PC-9 (cell line): ENCODE measurements at regions not wholly inside any gene's neighbourhood (a gene's known extent, or its start where the extent isn't known, plus 50 kb on each side); places are given as distances from the start of the nearest gene placed in this dataset.

ENCODE experiments used
- BruUV-seq: library from RNA; stranded (reverse); fragments of 400-500 nt; replicated peaks from 2 replicates; lab custom pipeline; 2021; lab: Mats Ljungman, UMichigan
- CTCF ChIA-PET: fragments of 300-600 bp; sonication (Branson Sonifier 250); formaldehyde crosslinking; loops from one replicate; lab custom pipeline; 2022; ENCODE audit warnings: antibody characterized with exemption; lab: Charles Lee
- POLR2A ChIA-PET: fragments of 300-600 bp; sonication (Branson Sonifier 250); formaldehyde crosslinking; loops from one replicate; lab custom pipeline; 2022; ENCODE audit warnings: antibody characterized with exemption; ENCODE audit not compliant: unreplicated experiment; lab: Charles Lee
- DNase-seq, 2 experiments: peaks; one replicate each; pipeline versions ENCODE4 v3.0.0 to v3.0.0-alpha.2; 2015 to 2022; ENCODE audit warnings: mixed read lengths in 1 of 2
- H2AFZ ChIP-seq: fragments of 200-600 bp; sonication (generic); 2 replicates; pipeline ENCODE4 v1.8.1; 2017; ENCODE audit warnings: antibody characterized with exemption
- H3F3A ChIP-seq: fragments of 200-600 bp; sonication (generic); 2 replicates; pipeline ENCODE4 v1.8.1; 2017; ENCODE audit warnings: antibody characterized with exemption, mild to moderate bottlenecking, low read depth; ENCODE audit not compliant: insufficient read depth
- H3K27ac ChIP-seq: fragments of 200-600 bp; sonication (generic); 2 replicates; pipeline ENCODE4 v1.6.1; 2016; ENCODE audit warnings: mixed run types
- H3K27me3 ChIP-seq: fragments of 200-600 bp; sonication (generic); 2 replicates; pipeline ENCODE4 v1.6.1; 2016; ENCODE audit warnings: low read depth, mixed run types; ENCODE audit not compliant: insufficient read depth
- H3K36me3 ChIP-seq: fragments of 200-600 bp; sonication (generic); 2 replicates; pipeline ENCODE4 v1.6.1; 2016; ENCODE audit warnings: low read depth, mixed run types
- H3K4me1 ChIP-seq: fragments of 200-600 bp; sonication (generic); replicated peaks from 2 replicates; pipeline ENCODE4 v1.6.1; 2016; ENCODE audit warnings: mixed run types; ENCODE audit not compliant: insufficient read depth
- H3K4me2 ChIP-seq: fragments of 200-600 bp; sonication (generic); 2 replicates; pipeline ENCODE4 v1.6.1; 2017; ENCODE audit warnings: mixed run types
- H3K4me3 ChIP-seq: fragments of 200-600 bp; sonication (generic); 2 replicates; pipeline ENCODE4 v1.6.1; 2016; ENCODE audit warnings: mixed run types
- H3K79me2 ChIP-seq: fragments of 200-600 bp; sonication (generic); 2 replicates; pipeline ENCODE4 v1.6.1; 2017; ENCODE audit warnings: low read depth, mixed run types
- H3K9me2 ChIP-seq: fragments of 200-600 bp; sonication (generic); 2 replicates; pipeline ENCODE4 v1.8.1; 2017; ENCODE audit warnings: mild to moderate bottlenecking; ENCODE audit not compliant: insufficient read depth
- H3K9me3 ChIP-seq: fragments of 200-600 bp; sonication (generic); 2 replicates; pipeline ENCODE4 v1.8.1; 2016; ENCODE audit warnings: low read depth; ENCODE audit not compliant: insufficient read depth
- H4K20me1 ChIP-seq: fragments of 200-600 bp; sonication (generic); 2 replicates; pipeline ENCODE4 v1.8.1; 2017; ENCODE audit not compliant: insufficient read depth
- CTCF ChIP-seq: fragments of 200-600 bp; sonication (generic); conservative IDR thresholded peaks from 2 replicates; pipeline ENCODE4 v1.6.1; 2017; ENCODE audit warnings: mixed run types, antibody characterized with exemption, mild to moderate bottlenecking, moderate library complexity
- EZH2 ChIP-seq: fragments of 200-600 bp; sonication (generic); IDR thresholded peaks from 2 replicates; pipeline ENCODE4 v1.8.0; 2017; ENCODE audit warnings: antibody characterized with exemption, low read depth
- intact Hi-C: fragments of 100-400 bp; cut with micrococcal nuclease; formaldehyde crosslinking; loops from one replicate; pipeline ENCODE4 v1.10.0; 2022; ENCODE audit not compliant: unreplicated experiment

GRCh38 chr4:67141586-67141985 lies 403.7 kb downstream of the CENPC start:
- no TSS peak for BruUV-seq

GRCh38 chr4:67134616-67135015 lies 410.7 kb downstream of the CENPC start:
- no peak for DNase-seq
- H3K9me2 ChIP-seq = no peaks in the 10 kb centered on the region
- no peak overlapping the region for H3K27ac ChIP-seq
- H3K36me3 ChIP-seq = no peaks in the 10 kb centered on the region
- H3F3A ChIP-seq = no peaks in the 10 kb centered on the region
- ChIA-PET CTCF (no interaction called here), POLR2A (no interaction called here)
- no peaks in the 10 kb centered on the region for H3K79me2 ChIP-seq
- H3K4me1 ChIP-seq = no peaks in the 10 kb centered on the region
- no TSS peak for BruUV-seq
- H3K27me3 ChIP-seq = no peaks in the 10 kb centered on the region
- no peaks in the 10 kb centered on the region for H3K9me3 ChIP-seq
- no peak overlapping the region for H3K4me3 ChIP-seq
- H2AFZ ChIP-seq = no peak overlapping the region
- no peaks in the 10 kb centered on the region for H4K20me1 ChIP-seq
- H3K4me2 ChIP-seq = no peak overlapping the region
- intact Hi-C loops = no loop called here
- TF ChIP-seq CTCF (no peak), EZH2 (no peak)

More at GRCh38 chr4:67141586-67141985, 403.7 kb downstream of the CENPC start:
- Histone ChIP-seq H2AFZ (no peak overlapping the region), H3K79me2 (no peaks in the 10 kb centered on the region), H4K20me1 (no peaks in the 10 kb centered on the region), H3K4me3 (no peak overlapping the region), H3K27ac (no peak overlapping the region), H3K36me3 (no peaks in the 10 kb centered on the region), H3K4me1 (no peaks in the 10 kb centered on the region), H3K9me3 (no peaks in the 10 kb centered on the region), H3K9me2 (no peaks in the 10 kb centered on the region), H3K4me2 (no peak overlapping the region), H3K27me3 (no peaks in the 10 kb centered on the region), H3F3A (no peaks in the 10 kb centered on the region)
- TF ChIP-seq CTCF (no peak), EZH2 (no peak)
- POLR2A ChIA-PET = interaction anchor here (0.6 kb wide), 1 partner anchor 1069 kb away, joined by 4 read pairs; no protein-coding TSS in a partner anchor
- intact Hi-C loops = no loop called here
- DNase-seq = no peak
- CTCF ChIA-PET = no interaction called here

- no TSS peak for BruUV-seq
- Histone ChIP-seq H3K79me2 (no peaks in the 10 kb centered on the region), H3K27me3 (no peaks in the 10 kb centered on the region), H4K20me1 (no peaks in the 10 kb centered on the region), H3K27ac (no peak overlapping the region), H3K4me2 (no peak overlapping the region), H3K9me2 (no peaks in the 10 kb centered on the region), H3K36me3 (no peaks in the 10 kb centered on the region), H2AFZ (no peak overlapping the region), H3K4me3 (no peak overlapping the region), H3K9me3 (no peaks in the 10 kb centered on the region), H3F3A (no peaks in the 10 kb centered on the region), H3K4me1 (no peaks in the 10 kb centered on the region)
- no peak for TF ChIP-seq CTCF
- no peak for TF ChIP-seq EZH2
- intact Hi-C loops = no loop called here
- no peak for DNase-seq
- POLR2A ChIA-PET = no interaction called here
- CTCF ChIA-PET = no interaction called here
Measured at GRCh38 chr4:67133162-67133561, 412.1 kb downstream of the CENPC start.
